ENCODE measurements at regions not wholly inside any gene's neighbourhood (a gene's known extent, or its start where the extent isn't known, plus 50 kb on each side); places are given as distances from the start of the nearest gene placed in this dataset.

GRCh38 chr10:3978174-3978573 is 193.2 kb upstream of the KLF6 start:
- no peaks in the 10 kb centered on the region for H3K9me1 ChIP-seq (ENCODE audit: control insufficient read depth, insufficient read depth, low read length)
- H3K27ac ChIP-seq (ENCODE audit: extremely low read depth, low read depth, low read length), result no peak overlapping the region
- no TSS peak for BruUV-seq (replicated peaks)
- in situ Hi-C loops (cut with MboI) (no loop called here), intact Hi-C loops (cut with micrococcal nuclease) (no loop called here)
- ChIA-PET POLR2A (no interaction called here), CTCF (ENCODE audit: low intra/inter-chr PET ratio) (no interaction called here)
- FAIRE-seq, result no peak
- WGBS (ENCODE audit: insufficient coverage, low coverage, missing lambda C conversion rate), result 72% methylated on average over 1 of the region's 1 CpG
- no peak for DNase-seq (ENCODE audit: extremely low read depth in 1 of 4, low spot score in 3 of 4)
- no peak for TF ChIP-seq POLR2B (IDR thresholded peaks at IDR 0.05; ENCODE audit: low read depth, partially characterized antibody)
- TF ChIP-seq ZNF12 (CRISPR knock-in tag; IDR thresholded peaks at IDR 0.05), result no peak
- TF ChIP-seq HNRNPK (IDR thresholded peaks at IDR 0.05; ENCODE audit: low read depth, low read length, poor library complexity, severe bottlenecking), result no peak
- TF ChIP-seq ZNF354B (CRISPR knock-in tag; IDR thresholded peaks at IDR 0.05), result no peak
- no peak for TF ChIP-seq CREBBP (IDR thresholded peaks at IDR 0.05; ENCODE audit: low read depth, low read length)
- TF ChIP-seq ZNF830 (CRISPR knock-in tag; IDR thresholded peaks at IDR 0.05), result no peak
- TF ChIP-seq TCF3 (CRISPR knock-in tag; IDR thresholded peaks at IDR 0.05), result no peak
- TF ChIP-seq SMARCC2 (IDR thresholded peaks at IDR 0.05; ENCODE audit: low read depth), result no peak
- TF ChIP-seq PHB (CRISPR knock-in tag; IDR thresholded peaks at IDR 0.05), result no peak
- no peak for TF ChIP-seq ILK (tag; IDR thresholded peaks at IDR 0.05; ENCODE audit: borderline replicate concordance, low read depth)
- TF ChIP-seq ZBTB5 (IDR thresholded peaks at IDR 0.05), result no peak
- no peak for TF ChIP-seq RAD21 (CRISPR knock-in tag; conservative IDR thresholded peaks at IDR 0.05 in 1 of 2, IDR thresholded peaks at IDR 0.05 in 1 of 2)
- no peak for TF ChIP-seq IRF1 (CRISPR knock-in tag; IDR thresholded peaks at IDR 0.05; ENCODE audit: borderline replicate concordance)
- no peak for TF ChIP-seq ZNF23 (CRISPR knock-in tag; IDR thresholded peaks at IDR 0.05)
- peaks cover 0 to 10% of the 10 kb centered on the region in 2 experiments; a peak in 2 of 5 replicates for H3K27me3 ChIP-seq (ENCODE audit: control insufficient read depth in 2 of 2, insufficient read depth in 2 of 2, low read length in 2 of 2)
- H3K9ac ChIP-seq (ENCODE audit: insufficient read depth in 1 of 2, low read depth in 2 of 2, low read length in 2 of 2), result no peak overlapping the region
- H3K79me2 ChIP-seq (ENCODE audit: control insufficient read depth, insufficient read depth, low read length), result no peaks in the 10 kb centered on the region
- no peaks in the 10 kb centered on the region for H3K9me3 ChIP-seq (replicated peaks; ENCODE audit: control insufficient read depth, insufficient read depth, low read depth, low read length)
- no peaks in the 10 kb centered on the region; a peak in 1 of 5 replicates for H3K4me1 ChIP-seq (replicated peaks in 1 of 2; ENCODE audit: control insufficient read depth in 2 of 2, insufficient read depth in 2 of 2, low read length in 2 of 2)
- ATAC-seq, result no peak
- no peak overlapping the region for H3K4me3 ChIP-seq
- no peaks in the 10 kb centered on the region for H4K20me1 ChIP-seq (replicated peaks; ENCODE audit: control insufficient read depth, insufficient read depth, low read length)
- no peaks in the 10 kb centered on the region for H3K36me3 ChIP-seq (ENCODE audit: control insufficient read depth, insufficient read depth, low read length)
- no peak overlapping the region for H3K4me2 ChIP-seq (ENCODE audit: insufficient read depth, low read length)
- H2AFZ ChIP-seq (ENCODE audit: low read depth, low read length), result no peak overlapping the region

Measured in K562 (cell line).